Nephron (organoid): ENCODE measurements at regions not wholly inside any gene's neighbourhood (a gene's known extent, or its start where the extent isn't known, plus 50 kb on each side); places are given as distances from the start of the nearest gene placed in this dataset.

ENCODE experiments used
- H3K27ac Mint-ChIP-seq, 3 experiments: 2 replicates each; pipeline ENCODE4 v1.8.0; 2020; ENCODE audit warnings: mixed read lengths in 3 of 3, mild to moderate bottlenecking in 2 of 3, moderate library complexity in 1 of 3
- H3K27me3 Mint-ChIP-seq: 2 replicates; pipeline ENCODE4 v1.8.0; 2021; ENCODE audit warnings: low read depth, mild to moderate bottlenecking, moderate library complexity, mixed read lengths
- H3K36me3 Mint-ChIP-seq: 2 replicates; pipeline ENCODE4 v1.8.0; 2020; ENCODE audit warnings: low read depth, mixed read lengths
- H3K4me1 Mint-ChIP-seq: 2 replicates; pipeline ENCODE4 v1.8.0; 2020; ENCODE audit warnings: mixed read lengths
- H3K4me3 Mint-ChIP-seq, 3 experiments: 2 replicates each; pipeline ENCODE4 v1.8.0; 2020; ENCODE audit warnings: mild to moderate bottlenecking in 3 of 3, mixed read lengths in 3 of 3, moderate library complexity in 2 of 3
- H3K9me3 Mint-ChIP-seq: 2 replicates; pipeline ENCODE4 v1.8.0; 2020; ENCODE audit warnings: mixed read lengths
- CTCF ChIP-seq, 3 experiments: fragments of 200-600 bp; sonication (generic); IDR thresholded peaks; one replicate each; pipeline ENCODE4 v1.5.0; 2021; ENCODE audit warnings: antibody characterized with exemption in 3 of 3; ENCODE audit not compliant: unreplicated experiment in 3 of 3

GRCh38 chr21:35338881-35339632 lies 290.0 kb upstream of the RUNX1 start:
- Mint-ChIP-seq H3K27ac (no peak overlapping the region), H3K4me1 (no peaks in the 10 kb centered on the region), H3K4me3 (no peak overlapping the region), H3K27me3 (peaks cover 3% of the 10 kb centered on the region), H3K36me3 (no peaks in the 10 kb centered on the region), H3K9me3 (peaks cover 5% of the 10 kb centered on the region)
- no peak for TF ChIP-seq CTCF (IDR thresholded peaks at IDR 0.05; ENCODE audit: unreplicated experiment in 3 of 3)

GRCh38 chr21:35338281-35338680 lies 289.2 kb upstream of the RUNX1 start:
- Mint-ChIP-seq H3K27me3 (peaks cover 3% of the 10 kb centered on the region), H3K27ac (no peak overlapping the region), H3K4me3 (no peak overlapping the region), H3K9me3 (peaks cover 5% of the 10 kb centered on the region), H3K4me1 (no peaks in the 10 kb centered on the region), H3K36me3 (no peaks in the 10 kb centered on the region)
- no peak for TF ChIP-seq CTCF (IDR thresholded peaks at IDR 0.05; ENCODE audit: unreplicated experiment in 3 of 3)

GRCh38 chr21:35337573-35337972 lies 288.5 kb upstream of the RUNX1 start:
- Mint-ChIP-seq H3K36me3 (no peaks in the 10 kb centered on the region), H3K9me3 (peaks cover 5% of the 10 kb centered on the region), H3K4me3 (no peak overlapping the region), H3K27me3 (peaks cover 3% of the 10 kb centered on the region), H3K27ac (no peak overlapping the region), H3K4me1 (no peaks in the 10 kb centered on the region)
- TF ChIP-seq CTCF (IDR thresholded peaks at IDR 0.05; ENCODE audit: unreplicated experiment in 3 of 3) = no peak

GRCh38 chr21:35336534-35336933 lies 287.4 kb upstream of the RUNX1 start:
- Mint-ChIP-seq H3K9me3 (peaks cover 5% of the 10 kb centered on the region), H3K36me3 (no peaks in the 10 kb centered on the region)
- no peak for TF ChIP-seq CTCF (IDR thresholded peaks at IDR 0.05; ENCODE audit: unreplicated experiment in 3 of 3)

GRCh38 chr21:35335951-35336446 lies 286.9 kb upstream of the RUNX1 start:
- Mint-ChIP-seq H3K4me3 (no peak overlapping the region), H3K27me3 (peaks cover 4% of the 10 kb centered on the region), H3K9me3 (peaks cover 5% of the 10 kb centered on the region), H3K36me3 (no peaks in the 10 kb centered on the region), H3K27ac (no peak overlapping the region), H3K4me1 (peaks cover 4% of the 10 kb centered on the region)
- no peak for TF ChIP-seq CTCF (IDR thresholded peaks at IDR 0.05; ENCODE audit: unreplicated experiment in 3 of 3)

More at GRCh38 chr21:35336534-35336933, 287.4 kb upstream of the RUNX1 start:
- H3K4me1 Mint-ChIP-seq = no peaks in the 10 kb centered on the region
- H3K27me3 Mint-ChIP-seq = peaks cover 6% of the 10 kb centered on the region
- no peak overlapping the region for H3K27ac Mint-ChIP-seq
- H3K4me3 Mint-ChIP-seq = no peak overlapping the region
